ENCODE measurements at regions not wholly inside any gene's neighbourhood (a gene's known extent, or its start where the extent isn't known, plus 50 kb on each side); places are given as distances from the start of the nearest gene placed in this dataset.

DNA sequence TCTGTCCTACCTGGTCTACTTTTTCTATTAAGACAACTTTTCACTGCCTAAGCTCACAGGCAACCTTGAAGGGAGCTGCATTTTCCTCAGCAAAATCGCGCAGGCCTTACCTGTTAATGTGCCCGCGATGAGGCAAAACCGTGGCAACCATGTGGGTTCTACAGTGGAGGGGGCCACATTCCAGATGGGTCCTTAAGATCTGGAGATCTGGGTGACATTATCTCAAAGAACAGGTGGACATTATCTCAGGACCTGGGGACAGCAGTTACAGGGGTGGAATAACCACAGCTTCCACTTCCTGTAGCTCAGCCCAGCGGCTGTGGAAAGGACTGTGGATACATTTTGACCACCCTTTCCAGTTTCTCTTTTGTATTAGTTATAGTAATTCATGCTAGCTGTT, 112.8 kb upstream of the PTCH1 start:
- Histone ChIP-seq H3K27ac (replicated peaks) (no peak overlapping the region), H3K27me3 (ENCODE audit: insufficient read depth, poor library complexity, severe bottlenecking) (no peaks in the 10 kb centered on the region), H3K4me3 (replicated peaks; ENCODE audit: insufficient read depth, low read length) (no peak overlapping the region)
- no peak for DNase-seq (ENCODE audit: low read depth in 1 of 2, low spot score in 1 of 2)
- TF ChIP-seq CTCF (IDR thresholded peaks at IDR 0.05; ENCODE audit: insufficient read depth, low read length) (no peak), POLR2AphosphoS5 (IDR thresholded peaks at IDR 0.05; ENCODE audit: low read depth) (no peak), GABPA (IDR thresholded peaks at IDR 0.05; ENCODE audit: low read depth) (no peak)
- TF ChIP-seq, protein P1, sequence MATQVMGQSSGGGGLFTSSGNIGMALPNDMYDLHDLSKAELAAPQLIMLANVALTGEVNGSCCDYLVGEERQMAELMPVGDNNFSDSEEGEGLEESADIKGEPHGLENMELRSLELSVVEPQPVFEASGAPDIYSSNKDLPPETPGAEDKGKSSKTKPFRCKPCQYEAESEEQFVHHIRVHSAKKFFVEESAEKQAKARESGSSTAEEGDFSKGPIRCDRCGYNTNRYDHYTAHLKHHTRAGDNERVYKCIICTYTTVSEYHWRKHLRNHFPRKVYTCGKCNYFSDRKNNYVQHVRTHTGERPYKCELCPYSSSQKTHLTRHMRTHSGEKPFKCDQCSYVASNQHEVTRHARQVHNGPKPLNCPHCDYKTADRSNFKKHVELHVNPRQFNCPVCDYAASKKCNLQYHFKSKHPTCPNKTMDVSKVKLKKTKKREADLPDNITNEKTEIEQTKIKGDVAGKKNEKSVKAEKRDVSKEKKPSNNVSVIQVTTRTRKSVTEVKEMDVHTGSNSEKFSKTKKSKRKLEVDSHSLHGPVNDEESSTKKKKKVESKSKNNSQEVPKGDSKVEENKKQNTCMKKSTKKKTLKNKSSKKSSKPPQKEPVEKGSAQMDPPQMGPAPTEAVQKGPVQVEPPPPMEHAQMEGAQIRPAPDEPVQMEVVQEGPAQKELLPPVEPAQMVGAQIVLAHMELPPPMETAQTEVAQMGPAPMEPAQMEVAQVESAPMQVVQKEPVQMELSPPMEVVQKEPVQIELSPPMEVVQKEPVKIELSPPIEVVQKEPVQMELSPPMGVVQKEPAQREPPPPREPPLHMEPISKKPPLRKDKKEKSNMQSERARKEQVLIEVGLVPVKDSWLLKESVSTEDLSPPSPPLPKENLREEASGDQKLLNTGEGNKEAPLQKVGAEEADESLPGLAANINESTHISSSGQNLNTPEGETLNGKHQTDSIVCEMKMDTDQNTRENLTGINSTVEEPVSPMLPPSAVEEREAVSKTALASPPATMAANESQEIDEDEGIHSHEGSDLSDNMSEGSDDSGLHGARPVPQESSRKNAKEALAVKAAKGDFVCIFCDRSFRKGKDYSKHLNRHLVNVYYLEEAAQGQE (IDR thresholded peaks at IDR 0.05; ENCODE audit: insufficient replicate concordance, low read depth), result no peak

GRCh38 chr9:95627802-95628201, 111.0 kb upstream of the PTCH1 start:
- Histone ChIP-seq H3K27me3 (ENCODE audit: insufficient read depth, poor library complexity, severe bottlenecking) (no peaks in the 10 kb centered on the region), H3K4me3 (replicated peaks; ENCODE audit: insufficient read depth, low read length) (no peak overlapping the region), H3K27ac (replicated peaks) (no peak overlapping the region)
- TF ChIP-seq POLR2AphosphoS5 (IDR thresholded peaks at IDR 0.05; ENCODE audit: low read depth), result no peak
- TF ChIP-seq SPI1 (IDR thresholded peaks at IDR 0.05; ENCODE audit: borderline replicate concordance, low read depth), result no peak
- no peak for TF ChIP-seq GABPA (IDR thresholded peaks at IDR 0.05; ENCODE audit: low read depth)
- no peak for TF ChIP-seq CTCF (IDR thresholded peaks at IDR 0.05; ENCODE audit: insufficient read depth, low read length)
- TF ChIP-seq, protein P1 (IDR thresholded peaks at IDR 0.05; ENCODE audit: insufficient replicate concordance, low read depth), result no peak
- DNase-seq (ENCODE audit: low read depth in 1 of 2, low spot score in 1 of 2), result no peak

DNA sequence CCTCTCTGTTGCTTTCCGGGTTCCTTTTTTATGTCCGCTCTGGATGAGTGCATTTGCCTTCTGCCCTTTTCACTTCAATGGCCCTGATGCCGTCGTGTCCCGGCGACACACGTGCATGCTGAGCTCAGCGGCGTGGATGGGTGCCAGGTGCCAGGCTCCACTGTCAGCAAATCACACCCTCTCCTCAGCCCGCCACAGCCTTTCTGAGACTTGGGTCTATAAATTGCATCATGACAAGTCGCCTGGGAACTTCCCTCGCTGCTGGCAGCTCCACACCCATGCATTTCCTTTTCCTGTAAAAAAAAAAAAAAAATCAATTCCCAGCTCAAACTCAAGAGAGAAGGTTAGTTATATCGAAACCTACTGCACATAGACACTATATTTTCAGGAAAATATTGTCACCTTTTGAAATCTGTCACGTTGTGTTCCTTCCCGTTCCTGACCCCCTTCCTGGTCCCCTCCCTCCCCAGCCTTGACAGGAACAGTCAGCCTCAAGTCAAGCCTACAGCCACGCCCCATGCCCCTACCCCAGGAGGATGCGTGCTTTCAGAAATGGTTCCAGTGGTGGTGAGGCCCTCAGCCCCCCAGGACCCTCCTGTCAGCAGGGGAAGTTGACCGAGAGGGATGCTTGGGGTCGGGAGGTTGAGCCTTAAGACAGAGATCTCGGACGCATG, 110.3 kb upstream of the PTCH1 start:
- H3K27me3 ChIP-seq (ENCODE audit: insufficient read depth, poor library complexity, severe bottlenecking), result no peaks in the 10 kb centered on the region
- TF ChIP-seq POLR2AphosphoS5 (IDR thresholded peaks at IDR 0.05; ENCODE audit: low read depth) (no peak), SPI1 (IDR thresholded peaks at IDR 0.05; ENCODE audit: borderline replicate concordance, low read depth) (no peak)
- TF ChIP-seq, protein P1 (IDR thresholded peaks at IDR 0.05; ENCODE audit: insufficient replicate concordance, low read depth), result no peak
- no peak overlapping the region for H3K4me3 ChIP-seq (replicated peaks; ENCODE audit: insufficient read depth, low read length)
- H3K27ac ChIP-seq (replicated peaks), result no peak overlapping the region
- no peak for DNase-seq (ENCODE audit: low read depth in 1 of 2, low spot score in 1 of 2)

All from HL-60 (cell line).